Spinal cord (tissue), 9 donors: ENCODE measurements at regions not wholly inside any gene's neighbourhood (a gene's known extent, or its start where the extent isn't known, plus 50 kb on each side); places are given as distances from the start of the nearest gene placed in this dataset.
"Not testable (repeated sequence)": the region's sequence is repeated elsewhere in the genome, so short reads cannot be mapped to it uniquely, and the experiment has no call there.

Source experiments
- DNase-seq, 6 donors: peaks; one replicate each; pipeline versions ENCODE4 v3.0.0 to v3.0.0-alpha.2; 2013 to 2015; ENCODE audit warnings: low spot score in 6 of 6, low read depth in 4 of 6
- H3K27ac ChIP-seq: one replicate; pipeline ENCODE4 v1.5.1; 2013; ENCODE audit warnings: low read depth, low read length, control low read depth
- H3K27me3 ChIP-seq: one replicate; pipeline ENCODE4 v1.6.1; 2013; ENCODE audit warnings: low read length; ENCODE audit not compliant: control insufficient read depth, insufficient read depth
- H3K36me3 ChIP-seq: one replicate; pipeline ENCODE4 v1.6.1; 2013; ENCODE audit warnings: low read length; ENCODE audit not compliant: control insufficient read depth, insufficient read depth
- H3K4me1 ChIP-seq: one replicate; pipeline ENCODE4 v1.6.1; 2013; ENCODE audit warnings: low read length; ENCODE audit not compliant: control insufficient read depth, insufficient read depth
- H3K4me3 ChIP-seq: one replicate; pipeline ENCODE4 v1.5.1; 2013; ENCODE audit warnings: low read depth, low read length, control low read depth
- H3K9me3 ChIP-seq: one replicate; pipeline ENCODE4 v1.6.1; 2013; ENCODE audit warnings: low read length; ENCODE audit not compliant: control insufficient read depth, insufficient read depth
- WGBS: methylation state at CpG from one replicate; pipeline ENCODE4 v1.1.5; 2013; ENCODE audit warnings: missing lambda C conversion rate; ENCODE audit not compliant: insufficient coverage; 5-methylcytosine and 5-hydroxymethylcytosine counted together
- donor health status: healthy.

DNA sequence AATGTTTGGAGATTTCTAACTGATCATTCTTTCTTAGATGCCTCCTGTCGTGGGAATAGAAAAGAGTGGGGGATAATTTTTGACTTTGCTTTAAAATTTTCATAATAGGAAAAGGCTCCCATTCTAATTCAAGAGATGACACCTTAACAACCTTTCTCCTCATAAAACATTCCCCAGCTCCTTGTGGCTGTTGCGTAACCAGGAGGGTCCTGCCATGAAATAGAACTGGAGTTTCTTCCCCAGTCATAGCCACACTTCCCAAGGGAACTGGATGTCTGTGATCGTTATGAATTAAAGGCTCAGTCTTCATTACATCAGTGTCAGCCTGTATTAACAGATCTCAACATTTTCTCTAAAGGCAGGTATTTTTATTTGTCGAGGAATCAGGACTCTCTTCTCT is 119.9 kb upstream of the DAP start:
- H3K27ac ChIP-seq, result no peak overlapping the region
- 70% methylated on average over 2 of the region's 4 CpGs for WGBS
- peaks cover 3% of the 10 kb centered on the region for H3K4me1 ChIP-seq
- no peaks in the 10 kb centered on the region for H3K9me3 ChIP-seq
- no peaks in the 10 kb centered on the region for H3K27me3 ChIP-seq
- H3K36me3 ChIP-seq, result no peaks in the 10 kb centered on the region
- H3K4me3 ChIP-seq, result no peak overlapping the region
- no peak for DNase-seq

DNA sequence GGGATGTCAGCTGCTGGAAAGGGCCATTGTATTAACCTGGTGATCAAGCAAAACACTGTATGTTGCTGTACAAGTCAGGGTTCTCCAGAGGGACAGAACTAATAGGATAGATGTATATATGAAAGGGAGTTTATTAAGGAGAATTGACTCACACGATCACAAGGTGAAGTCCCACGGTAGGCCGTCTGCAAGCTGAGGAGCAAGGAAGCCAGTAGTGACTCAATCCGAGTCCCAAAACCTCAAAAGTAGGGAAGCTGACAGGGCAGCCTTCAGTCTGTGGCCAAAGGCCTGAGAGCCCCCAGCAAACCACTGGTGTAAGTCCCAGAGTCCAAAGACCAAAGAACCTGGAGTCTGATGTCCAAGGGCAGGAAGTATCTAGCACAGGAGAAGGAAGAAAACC is 116.0 kb upstream of the DAP start:
- DNase-seq, H3K27me3 ChIP-seq, H3K36me3 ChIP-seq, H3K4me3 ChIP-seq, H3K9me3 ChIP-seq, H3K4me1 ChIP-seq, H3K27ac ChIP-seq: not testable (repeated sequence)
- WGBS, result 90% methylated on average over 4 of the region's 4 CpGs

DNA sequence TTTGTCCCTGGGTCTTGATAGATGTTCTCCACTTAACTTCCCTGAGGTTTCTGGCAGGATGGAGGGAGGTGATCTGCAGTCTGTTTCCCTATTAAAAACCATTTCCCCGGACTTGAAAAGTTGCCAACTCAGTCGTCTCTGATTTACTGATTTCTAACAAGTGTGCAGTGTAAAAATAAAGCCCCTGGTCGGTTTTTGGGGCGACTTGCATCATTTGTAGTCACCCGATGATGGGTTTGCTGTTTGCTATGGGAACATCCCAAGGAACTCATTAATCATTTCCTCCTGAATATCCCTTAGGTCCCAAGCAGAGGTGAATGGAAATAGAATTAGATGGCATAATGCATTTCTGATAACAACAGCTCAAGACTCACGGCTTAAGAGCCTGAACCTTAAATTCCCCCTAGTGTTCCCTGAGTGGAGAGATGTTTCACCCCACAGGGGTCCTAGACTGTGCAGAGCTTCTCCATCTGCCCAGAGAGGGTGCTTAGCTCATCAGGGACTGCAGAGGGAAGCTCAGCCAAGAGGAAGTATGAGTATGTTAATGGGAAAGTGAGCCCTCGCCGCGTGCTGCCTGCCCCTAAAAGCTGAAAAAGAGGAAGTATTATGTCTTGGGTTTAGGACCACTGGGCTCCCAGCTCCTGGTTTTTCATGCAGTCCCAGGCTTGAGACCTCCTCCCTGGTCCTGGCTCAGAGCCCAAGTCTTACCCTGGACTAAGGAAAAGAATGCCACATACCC is 115.1 kb upstream of the DAP start:
- H3K4me1 ChIP-seq, result peaks cover 3% of the 10 kb centered on the region
- WGBS, result 30% methylated on average over 4 of the region's 9 CpGs
- peak in 1 of 6 donors; percentile 55 for DNase-seq
- no peaks in the 10 kb centered on the region for H3K9me3 ChIP-seq
- H3K36me3 ChIP-seq, result no peaks in the 10 kb centered on the region
- H3K27me3 ChIP-seq, result no peaks in the 10 kb centered on the region
- no peak overlapping the region for H3K27ac ChIP-seq
- H3K4me3 ChIP-seq, result no peak overlapping the region

DNA sequence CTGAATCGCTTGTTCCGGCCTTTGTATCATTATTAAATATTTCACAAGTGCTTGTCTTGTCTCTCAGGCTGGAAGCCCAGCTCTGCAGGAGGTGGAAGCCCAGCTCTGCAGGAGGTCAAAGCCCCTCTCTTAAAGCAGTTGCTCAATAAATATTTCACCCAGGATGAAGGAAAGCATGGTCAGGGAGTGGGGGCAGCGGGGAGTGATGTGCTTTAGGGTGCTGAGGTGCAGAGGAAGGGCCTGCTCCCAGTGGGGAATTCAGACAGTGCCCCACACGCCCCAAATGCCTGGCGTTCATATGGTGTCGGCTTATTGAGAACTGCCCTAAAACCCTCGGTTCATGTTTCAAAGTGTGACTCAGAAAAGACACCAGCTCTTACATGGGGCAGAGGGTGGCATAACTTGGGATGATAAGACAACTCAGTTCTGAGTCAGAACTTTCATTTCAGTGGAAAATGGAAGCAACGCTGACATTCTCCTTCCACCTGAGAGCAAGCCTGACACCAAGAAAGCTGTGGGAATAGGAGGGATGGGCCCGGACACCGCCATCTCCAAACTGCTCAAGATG is 114.3 kb upstream of the DAP start:
- Histone ChIP-seq H3K4me3 (no peak overlapping the region), H3K4me1 (peaks cover 3% of the 10 kb centered on the region), H3K27me3 (no peaks in the 10 kb centered on the region), H3K27ac (no peak overlapping the region), H3K9me3 (no peaks in the 10 kb centered on the region), H3K36me3 (no peaks in the 10 kb centered on the region)
- 95% methylated on average over 9 of the region's 10 CpGs for WGBS
- no peak for DNase-seq

DNA sequence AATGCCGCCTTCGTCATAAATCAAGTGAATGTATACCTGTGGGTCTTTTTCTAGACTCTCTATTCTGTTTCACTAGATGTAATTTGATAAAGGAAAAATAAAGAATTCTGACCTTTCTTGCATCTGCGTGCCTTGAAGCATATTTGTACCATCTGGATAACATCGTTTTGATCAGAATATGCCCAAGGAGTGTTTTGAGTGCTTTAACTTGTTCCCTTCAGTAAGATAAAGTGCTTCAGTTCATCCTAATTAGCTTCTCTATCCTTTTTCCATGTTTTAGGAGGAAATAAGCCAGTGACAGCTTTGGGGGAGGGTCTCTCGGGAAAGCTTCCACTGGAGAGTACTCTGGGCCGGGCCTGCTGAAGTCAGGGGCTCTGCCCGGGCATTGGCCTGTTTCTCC is 113.5 kb upstream of the DAP start:
- peak in 1 of 6 donors; percentile 18 for DNase-seq
- no peaks in the 10 kb centered on the region for H3K9me3 ChIP-seq
- WGBS, result 75% methylated on average over 5 of the region's 7 CpGs
- H3K4me3 ChIP-seq, result no peak overlapping the region
- peaks cover 3% of the 10 kb centered on the region for H3K4me1 ChIP-seq
- H3K36me3 ChIP-seq, result no peaks in the 10 kb centered on the region
- H3K27me3 ChIP-seq, result no peaks in the 10 kb centered on the region
- H3K27ac ChIP-seq, result no peak overlapping the region

DNA sequence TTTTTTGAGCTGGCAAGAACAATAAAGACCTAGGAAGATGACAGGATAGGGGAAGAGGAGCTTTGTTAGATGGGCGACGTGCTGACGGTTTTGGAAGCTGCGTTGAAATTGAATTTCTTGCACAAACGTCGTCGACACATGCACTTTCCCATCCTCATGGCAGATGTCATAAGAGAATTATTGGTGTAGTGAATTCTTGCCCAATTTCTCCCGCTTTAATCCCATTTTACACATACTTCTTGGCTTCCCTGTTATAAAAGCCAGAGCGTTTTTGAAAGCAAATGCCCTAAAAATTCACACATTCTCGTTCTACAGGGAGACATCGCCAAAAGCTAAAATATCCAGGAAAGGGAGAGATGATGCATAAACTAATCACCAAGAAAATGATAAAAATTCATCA is 109.8 kb upstream of the DAP start:
- H3K9me3 ChIP-seq, result no peaks in the 10 kb centered on the region
- WGBS, result 74% methylated on average over 3 of the region's 11 CpGs
- H3K36me3 ChIP-seq, result no peaks in the 10 kb centered on the region
- peaks cover 6% of the 10 kb centered on the region for H3K4me1 ChIP-seq
- no peak overlapping the region for H3K4me3 ChIP-seq
- no peaks in the 10 kb centered on the region for H3K27me3 ChIP-seq
- peak in 1 of 6 donors; percentile 79 for DNase-seq
- no peak overlapping the region for H3K27ac ChIP-seq

DNA sequence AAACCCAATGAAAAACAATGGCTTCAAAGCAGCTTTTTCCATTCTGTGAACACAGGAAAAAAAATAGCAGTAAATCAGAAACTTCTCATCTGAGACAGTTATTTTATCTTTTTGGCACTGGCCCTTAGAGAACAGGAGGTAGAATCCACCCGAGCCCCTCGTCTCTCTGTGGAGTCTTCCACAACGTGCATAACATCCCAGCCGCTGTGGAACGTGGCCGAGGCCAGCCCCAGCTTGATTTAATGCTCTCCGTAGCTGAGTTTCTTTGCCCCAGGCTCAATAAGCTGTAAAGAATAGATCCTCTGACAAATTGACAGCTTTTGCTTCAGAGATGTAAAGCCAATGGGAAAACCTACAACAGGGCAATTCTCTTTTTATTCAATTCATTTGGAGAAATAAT is 107.9 kb upstream of the DAP start:
- WGBS, result 22% methylated on average over 5 of the region's 7 CpGs
- peak in 2 of 6 donors; percentile 37 to 50 for DNase-seq

DNA sequence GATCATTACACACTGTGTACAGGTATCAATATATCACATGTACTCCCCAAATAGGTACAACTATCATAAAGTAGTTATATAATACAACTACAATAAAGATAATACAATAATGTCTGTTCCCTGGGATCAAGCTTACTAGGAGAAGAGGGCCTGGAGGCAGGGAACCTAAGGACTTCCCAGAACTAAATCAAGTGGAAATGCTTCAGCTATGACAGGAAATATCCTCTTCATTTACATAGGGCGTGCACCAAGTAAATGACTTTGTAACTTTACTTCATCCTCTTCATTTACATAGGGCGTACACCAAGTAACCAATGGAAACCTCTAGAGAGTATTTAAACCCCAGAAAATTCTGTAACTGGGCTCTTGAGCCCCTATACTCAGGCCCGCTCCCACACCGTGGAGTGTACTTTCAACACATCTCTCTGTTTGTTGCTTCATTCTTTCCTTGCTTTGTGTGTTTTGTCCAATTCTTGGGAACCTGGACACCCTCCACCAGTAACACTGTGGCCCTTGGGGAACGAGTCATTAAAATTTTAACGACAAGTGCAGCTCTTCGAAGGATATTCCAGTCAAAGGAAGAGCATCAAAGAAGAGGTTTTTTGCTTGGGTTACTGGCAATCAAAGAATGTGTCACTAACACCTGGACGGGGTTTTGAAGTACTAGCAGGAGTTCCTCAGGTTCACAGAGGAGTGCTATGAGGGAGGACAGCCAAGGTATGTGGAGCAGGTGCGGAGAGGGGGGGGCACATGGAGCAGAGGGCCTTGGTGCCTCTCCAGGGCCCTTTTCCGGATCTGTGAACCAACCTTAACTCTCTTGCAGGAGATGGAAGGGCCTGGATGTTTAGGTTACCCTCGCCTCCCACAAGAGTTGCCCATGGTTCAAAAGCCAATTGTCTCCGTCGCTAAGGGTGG is 106.6 kb upstream of the DAP start:
- H3K36me3 ChIP-seq, result no peaks in the 10 kb centered on the region
- no peak overlapping the region for H3K4me3 ChIP-seq
- no peak for DNase-seq
- H3K4me1 ChIP-seq, result peaks cover 6% of the 10 kb centered on the region
- no peak overlapping the region for H3K27ac ChIP-seq
- WGBS, result 94% methylated on average over 7 of the region's 13 CpGs
- no peaks in the 10 kb centered on the region for H3K9me3 ChIP-seq
- H3K27me3 ChIP-seq, result no peaks in the 10 kb centered on the region

More for the DNA sequence above, 107.9 kb upstream of the DAP start:
- H3K36me3 ChIP-seq, result no peaks in the 10 kb centered on the region
- no peak overlapping the region for H3K4me3 ChIP-seq
- H3K9me3 ChIP-seq, result no peaks in the 10 kb centered on the region
- H3K27me3 ChIP-seq, result no peaks in the 10 kb centered on the region
- H3K27ac ChIP-seq, result no peak overlapping the region
- peaks cover 6% of the 10 kb centered on the region for H3K4me1 ChIP-seq

DNA sequence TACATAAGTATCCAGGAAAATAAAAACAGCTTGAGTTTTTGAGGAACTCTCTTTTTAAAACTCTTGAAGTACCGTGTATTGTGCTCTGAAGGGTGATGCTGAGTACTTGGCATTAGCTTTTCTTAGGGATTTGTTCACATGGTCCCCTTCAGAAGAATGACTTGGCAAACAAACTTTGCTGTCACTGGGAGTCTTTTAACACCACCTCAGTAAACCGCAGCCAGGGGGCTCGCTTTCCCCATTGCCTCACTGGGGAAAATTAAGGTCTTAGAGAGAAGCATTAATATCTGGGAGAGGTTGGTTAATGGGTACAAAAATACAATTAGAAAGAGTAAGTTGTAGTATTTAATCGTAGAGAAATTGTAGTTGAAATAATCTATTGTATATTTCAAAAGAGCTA is 105.9 kb upstream of the DAP start:
- no peaks in the 10 kb centered on the region for H3K36me3 ChIP-seq
- WGBS, result no CpG with 5 or more reads among the region's 4 CpGs
- no peaks in the 10 kb centered on the region for H3K9me3 ChIP-seq
- no peak for DNase-seq
- H3K27ac ChIP-seq, result no peak overlapping the region
- H3K4me3 ChIP-seq, result no peak overlapping the region
- H3K4me1 ChIP-seq, result peaks cover 6% of the 10 kb centered on the region
- no peaks in the 10 kb centered on the region for H3K27me3 ChIP-seq
